Globus pallidus (tissue), 1 donor: ENCODE measurements at regions not wholly inside any gene's neighbourhood (a gene's known extent, or its start where the extent isn't known, plus 50 kb on each side); places are given as distances from the start of the nearest gene placed in this dataset.
"Not testable (repeated sequence)": the region's sequence is repeated elsewhere in the genome, so short reads cannot be mapped to it uniquely, and the experiment has no call there.

Experiments used
- DNase-seq: peaks from one replicate; pipeline ENCODE4 v3.0.0-alpha.2; 2015; ENCODE audit warnings: low spot score

GRCh38 chrX:130467936-130468335 is 66.1 kb downstream of the RBMX2 start:
- DNase-seq, result no peak

GRCh38 chrX:130468395-130468923 is 66.7 kb downstream of the RBMX2 start:
- DNase-seq, result no peak

- no peak for DNase-seq
Observed at GRCh38 chrX:130482871-130483270, 81.1 kb downstream of the RBMX2 start.

- no peak for DNase-seq
Observed at GRCh38 chrX:130485870-130486269, 84.1 kb downstream of the RBMX2 start.

GRCh38 chrX:130495502-130495901 is 93.7 kb downstream of the RBMX2 start:
- DNase-seq, result not testable (repeated sequence)

GRCh38 chrX:130497531-130497930 is 95.7 kb downstream of the RBMX2 start:
- DNase-seq, result peak; percentile 90

GRCh38 chrX:130498653-130499274 is 97.0 kb downstream of the RBMX2 start:
- no peak for DNase-seq

GRCh38 chrX:130502016-130502570 is 100.3 kb downstream of the RBMX2 start:
- no peak for DNase-seq

- no peak for DNase-seq
Observed at GRCh38 chrX:130504019-130504418, 102.2 kb downstream of the RBMX2 start.

- no peak for DNase-seq
Observed at GRCh38 chrX:130507015-130507414, 105.2 kb downstream of the RBMX2 start.

- DNase-seq, result not testable (repeated sequence)
Observed at GRCh38 chrX:130512534-130512933, 110.7 kb downstream of the RBMX2 start.

GRCh38 chrX:130516123-130516522 is 114.3 kb downstream of the RBMX2 start:
- DNase-seq, result no peak

- DNase-seq, result peak; percentile 66
Observed at GRCh38 chrX:130523460-130524394, 121.9 kb downstream of the RBMX2 start.

- DNase-seq, result no peak
Observed at GRCh38 chrX:130524476-130525194, 122.8 kb downstream of the RBMX2 start.

- DNase-seq, result no peak
Observed at GRCh38 chrX:130529531-130529930, 127.7 kb downstream of the RBMX2 start.

- peak; percentile 9 for DNase-seq
Observed at GRCh38 chrX:130531066-130531465, 129.3 kb downstream of the RBMX2 start.

GRCh38 chrX:130539721-130540321 is 138.0 kb downstream of the RBMX2 start:
- peak; percentile 45 for DNase-seq

- DNase-seq, result no peak
Observed at GRCh38 chrX:130543603-130544325, 142.0 kb downstream of the RBMX2 start.

GRCh38 chrX:130545796-130546195 is 144.0 kb downstream of the RBMX2 start:
- DNase-seq, result no peak

GRCh38 chrX:130549382-130549781 is 147.6 kb downstream of the RBMX2 start:
- DNase-seq, result not testable (repeated sequence)

GRCh38 chrX:130550351-130550750 is 148.6 kb downstream of the RBMX2 start:
- DNase-seq, result no peak
